Mononuclear cell (primary cell): ENCODE measurements at regions not wholly inside any gene's neighbourhood (a gene's known extent, or its start where the extent isn't known, plus 50 kb on each side); places are given as distances from the start of the nearest gene placed in this dataset.
"Not testable (repeated sequence)": the region's sequence is repeated elsewhere in the genome, so short reads cannot be mapped to it uniquely, and the experiment has no call there.

Experiments
- H3K27me3 ChIP-seq: 2 replicates; pipeline ENCODE4 v1.6.0; 2011; ENCODE audit warnings: low read length, control low read depth; ENCODE audit not compliant: insufficient read depth
- H3K4me1 ChIP-seq: 2 replicates; pipeline ENCODE4 v1.5.1; 2011; ENCODE audit warnings: mild to moderate bottlenecking, low read length, control low read depth; ENCODE audit not compliant: insufficient read depth
- H3K4me3 ChIP-seq: 2 replicates; pipeline ENCODE4 v1.5.1; 2011; ENCODE audit warnings: mild to moderate bottlenecking, low read length, moderate library complexity
- H3K9me3 ChIP-seq: 2 replicates; pipeline ENCODE4 v1.5.1; 2011; ENCODE audit warnings: low read depth, mild to moderate bottlenecking, control low read depth, low read length

DNA sequence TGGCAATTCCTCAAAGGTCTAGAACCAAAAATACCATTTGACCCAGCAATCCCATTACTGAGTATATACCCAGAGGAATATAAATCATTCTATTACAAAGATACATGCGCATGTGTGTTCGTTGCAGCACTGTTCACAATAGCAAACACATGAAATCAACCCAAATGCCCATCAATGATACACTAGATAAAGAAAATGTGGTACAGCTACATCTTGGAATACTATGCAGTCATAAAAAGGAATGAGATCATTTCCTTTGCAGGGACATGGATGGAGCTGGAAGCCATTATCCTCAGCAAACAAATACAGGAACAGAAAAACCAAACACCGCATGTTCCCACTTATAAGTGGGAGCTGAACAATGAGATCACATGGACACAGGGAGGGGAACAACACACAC is 95.9 kb upstream of the LYPLAL1 start:
- H3K4me1 ChIP-seq, H3K4me3 ChIP-seq, H3K9me3 ChIP-seq, H3K27me3 ChIP-seq: not testable (repeated sequence)

DNA sequence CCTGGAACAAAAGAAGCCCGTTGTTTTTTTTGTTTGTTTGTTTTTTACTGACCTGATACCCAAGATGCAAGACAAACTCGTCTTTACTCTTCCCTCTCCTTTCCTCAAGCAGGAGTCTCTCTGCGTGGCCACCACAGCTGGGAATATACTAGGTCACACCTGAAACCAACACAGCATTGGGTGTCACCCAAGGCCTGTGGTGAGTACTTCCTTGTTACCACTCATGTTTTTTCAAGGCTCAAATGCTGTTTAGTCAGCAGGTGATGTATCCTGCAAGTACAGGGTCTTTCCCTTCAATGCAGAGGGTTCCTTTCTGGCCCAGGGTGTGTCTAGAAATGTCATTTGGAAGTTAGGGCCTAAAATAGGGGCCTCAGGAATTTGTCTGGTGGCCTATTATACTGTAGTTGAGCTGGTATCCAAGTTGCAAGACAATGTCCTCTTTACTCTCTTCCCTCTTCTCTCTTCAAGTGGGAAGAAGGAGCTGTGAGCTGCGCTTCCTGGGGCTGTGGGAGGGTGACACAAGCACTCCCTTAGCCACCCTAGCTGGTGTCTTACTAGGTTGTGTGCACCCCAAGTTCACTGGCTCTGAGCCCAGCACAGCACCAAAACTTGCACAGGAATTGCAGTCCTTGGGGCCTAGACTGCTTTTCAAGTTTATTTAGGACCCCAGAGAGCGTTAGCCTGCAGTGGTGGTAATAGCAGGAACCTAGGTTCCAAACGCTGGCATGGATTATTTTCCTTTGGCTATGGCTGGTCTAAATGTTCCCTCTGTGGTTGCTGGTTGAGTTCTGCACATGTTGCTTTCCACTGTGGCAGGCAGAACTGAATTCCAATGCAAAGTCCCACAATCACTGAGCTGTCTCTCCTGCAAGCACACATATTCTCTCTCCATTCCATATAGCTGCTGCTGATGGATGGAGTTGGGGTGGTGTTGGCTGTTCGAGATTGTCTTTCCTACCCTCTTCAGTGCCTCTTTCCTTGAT is 91.4 kb upstream of the LYPLAL1 start:
- no peak overlapping the region for H3K4me3 ChIP-seq
- no peaks in the 10 kb centered on the region for H3K27me3 ChIP-seq
- H3K4me1 ChIP-seq, result peaks cover 18% of the 10 kb centered on the region
- H3K9me3 ChIP-seq, result no peaks in the 10 kb centered on the region

DNA sequence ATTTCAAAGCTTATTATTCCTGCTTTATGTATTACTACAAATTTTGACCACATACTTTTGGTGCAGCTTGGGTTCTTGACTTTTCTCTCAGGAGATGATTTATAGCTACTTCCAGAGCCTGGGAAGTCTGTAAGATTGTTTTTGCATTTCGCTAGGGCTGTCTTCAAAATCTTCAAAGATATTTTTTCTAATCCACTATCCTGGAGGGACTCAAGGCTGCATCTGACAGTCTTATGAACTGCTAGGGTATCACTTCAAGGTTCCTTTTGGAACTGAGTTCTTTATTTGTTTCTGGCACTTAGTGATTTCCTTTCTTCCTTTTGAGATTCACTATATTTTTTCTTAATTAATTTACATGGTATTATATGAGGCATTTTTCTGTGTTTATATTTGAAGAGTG is 90.0 kb upstream of the LYPLAL1 start:
- Histone ChIP-seq H3K4me3 (no peak overlapping the region), H3K9me3 (no peaks in the 10 kb centered on the region), H3K27me3 (no peaks in the 10 kb centered on the region), H3K4me1 (peaks cover 29% of the 10 kb centered on the region)

DNA sequence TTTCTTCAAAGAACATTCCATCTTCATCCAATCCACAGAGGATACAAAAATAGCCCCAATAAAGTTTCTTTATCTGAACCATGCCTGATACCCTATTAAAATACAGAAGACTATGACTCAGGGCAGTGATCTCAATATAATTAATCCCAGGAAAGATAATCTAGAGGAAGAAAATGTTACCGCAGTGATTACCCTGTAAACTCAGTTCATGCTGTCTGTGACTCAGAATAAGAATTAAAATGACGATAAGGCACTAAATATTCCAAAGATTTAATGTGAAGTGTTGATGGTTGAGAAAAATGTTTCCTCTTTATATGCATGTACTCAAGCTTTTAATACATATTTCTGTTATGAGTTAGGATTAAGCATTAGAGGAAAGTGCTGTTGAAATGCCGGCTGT is 88.6 kb upstream of the LYPLAL1 start:
- Histone ChIP-seq H3K4me1 (peaks cover 42% of the 10 kb centered on the region), H3K9me3 (no peaks in the 10 kb centered on the region), H3K27me3 (no peaks in the 10 kb centered on the region), H3K4me3 (no peak overlapping the region)

DNA sequence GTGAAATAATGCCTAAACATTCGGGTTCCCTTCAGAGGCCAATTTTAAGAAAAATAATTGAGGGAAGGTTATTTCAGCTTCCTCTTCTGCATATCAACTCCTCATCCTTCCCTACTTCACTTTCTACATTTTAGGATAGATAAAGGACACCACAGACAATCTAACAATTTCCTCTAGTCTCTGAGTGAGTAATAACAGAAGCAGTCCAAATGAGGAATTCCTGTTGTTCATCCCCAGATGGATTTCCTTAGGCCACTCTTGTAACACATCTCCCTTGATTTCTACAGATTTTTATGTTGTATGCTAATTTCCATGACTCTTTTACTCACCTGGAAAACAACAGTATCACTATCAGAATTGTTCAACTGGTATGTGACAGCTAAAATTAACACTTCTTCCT is 87.7 kb upstream of the LYPLAL1 start:
- H3K9me3 ChIP-seq, result no peaks in the 10 kb centered on the region
- peaks cover 44% of the 10 kb centered on the region for H3K4me1 ChIP-seq

DNA sequence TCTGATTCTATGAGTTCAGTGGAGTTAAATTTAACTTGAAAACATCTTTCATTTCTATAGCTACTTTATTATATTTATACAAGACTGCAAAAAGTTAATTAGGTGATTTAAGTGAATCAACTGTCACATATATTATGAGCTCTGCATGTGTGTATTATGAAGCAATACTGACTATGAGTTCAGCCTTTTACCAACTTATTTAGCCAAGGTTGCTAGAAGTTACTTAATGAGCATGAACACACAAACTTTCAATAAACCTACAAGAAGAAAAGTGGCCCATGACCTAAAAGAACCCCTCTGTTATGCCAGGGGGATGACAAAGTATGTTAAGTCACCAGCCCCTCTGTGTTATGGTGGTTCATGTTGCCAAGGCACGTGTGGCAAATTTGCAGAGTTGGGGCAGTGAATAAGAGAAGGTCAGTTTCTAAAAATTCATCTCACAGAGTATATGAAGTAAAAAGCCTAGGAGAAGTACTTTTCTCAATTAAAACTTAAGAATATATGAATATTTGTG is 86.7 kb upstream of the LYPLAL1 start:
- Histone ChIP-seq H3K9me3 (no peaks in the 10 kb centered on the region), H3K27me3 (no peaks in the 10 kb centered on the region), H3K4me1 (peaks cover 43% of the 10 kb centered on the region), H3K4me3 (no peak overlapping the region)

More for the DNA sequence above, 87.7 kb upstream of the LYPLAL1 start:
- no peak overlapping the region for H3K4me3 ChIP-seq
- no peaks in the 10 kb centered on the region for H3K27me3 ChIP-seq

DNA sequence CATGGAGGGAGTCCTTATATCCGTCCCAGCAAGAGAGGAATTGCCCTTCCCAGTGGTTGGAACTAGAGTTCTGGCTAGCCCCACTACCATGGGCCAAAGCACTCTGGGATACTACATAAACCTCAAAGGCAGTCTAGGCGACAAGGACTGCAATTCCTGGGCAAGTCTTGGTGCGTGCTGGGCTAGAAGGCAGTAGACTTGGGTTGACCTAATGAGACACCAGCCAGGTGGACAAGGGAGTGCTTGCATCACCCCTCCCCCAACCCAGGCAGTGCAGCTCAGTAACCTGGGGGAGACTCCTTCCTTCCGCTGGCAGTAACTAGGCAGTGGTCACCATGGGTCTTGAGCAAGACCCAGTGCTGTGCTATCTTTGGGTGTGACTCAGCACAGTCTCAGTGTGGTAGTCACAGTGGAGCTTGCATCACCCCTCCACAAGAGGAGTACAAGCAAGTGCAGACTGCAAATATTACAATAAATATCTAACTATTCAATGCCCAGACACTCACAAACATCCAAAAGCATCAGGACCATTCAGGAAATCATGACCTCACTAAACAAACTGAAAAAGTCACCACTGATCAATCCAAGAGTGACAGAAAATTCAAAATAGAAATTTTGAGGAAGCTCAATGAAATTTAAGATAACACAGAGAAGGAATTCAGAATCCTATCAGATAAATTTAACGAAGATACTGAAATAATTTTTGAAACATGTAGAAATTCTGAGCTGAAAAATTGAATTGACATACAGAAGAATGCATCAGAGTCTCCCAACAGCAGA is 84.7 kb upstream of the LYPLAL1 start:
- Histone ChIP-seq H3K4me3 (no peak overlapping the region), H3K9me3 (peaks cover 4% of the 10 kb centered on the region), H3K4me1 (peaks cover 38% of the 10 kb centered on the region), H3K27me3 (no peaks in the 10 kb centered on the region)

DNA sequence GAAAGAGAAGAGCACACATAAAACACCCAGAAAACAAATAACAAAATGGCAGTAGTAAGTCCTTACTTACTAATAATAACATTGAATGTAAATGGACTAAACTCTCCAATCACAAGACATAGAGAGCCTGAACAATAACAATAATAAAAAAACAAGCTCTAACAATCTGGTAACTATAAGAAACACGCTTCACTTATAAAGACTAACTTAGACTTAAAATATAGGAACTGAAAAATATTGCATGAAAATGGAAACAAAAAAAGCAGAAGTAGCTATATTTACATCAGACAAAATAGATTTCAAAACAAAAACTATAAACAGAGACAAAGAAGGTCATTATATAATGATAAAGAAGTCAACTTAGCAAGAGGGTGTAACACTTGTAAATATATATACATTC is 83.1 kb upstream of the LYPLAL1 start:
- H3K4me3 ChIP-seq, result no peak overlapping the region
- peaks cover 36% of the 10 kb centered on the region for H3K4me1 ChIP-seq
- H3K27me3 ChIP-seq, result no peaks in the 10 kb centered on the region

DNA sequence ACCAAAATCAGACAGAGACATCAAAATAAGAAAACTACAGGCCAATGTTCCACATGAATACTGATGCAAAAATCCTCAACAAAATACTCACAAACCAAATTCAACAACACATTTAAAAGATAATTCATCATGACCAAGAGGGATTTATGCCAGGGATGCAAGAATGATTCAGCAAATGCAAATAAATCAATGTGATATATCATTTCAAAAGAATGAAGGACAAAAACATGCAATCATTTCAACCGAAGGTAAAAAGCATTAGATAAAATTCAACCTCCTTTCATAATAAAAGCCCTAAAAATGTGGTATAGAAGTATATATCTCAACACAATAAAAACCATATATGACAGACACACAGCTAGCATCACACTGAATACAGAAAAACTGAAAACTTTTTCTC is 81.5 kb upstream of the LYPLAL1 start:
- Histone ChIP-seq H3K27me3 (no peaks in the 10 kb centered on the region), H3K9me3 (peaks cover 4% of the 10 kb centered on the region), H3K4me3 (no peak overlapping the region), H3K4me1 (peaks cover 27% of the 10 kb centered on the region)

More for the DNA sequence above, 83.1 kb upstream of the LYPLAL1 start:
- peaks cover 4% of the 10 kb centered on the region for H3K9me3 ChIP-seq

DNA sequence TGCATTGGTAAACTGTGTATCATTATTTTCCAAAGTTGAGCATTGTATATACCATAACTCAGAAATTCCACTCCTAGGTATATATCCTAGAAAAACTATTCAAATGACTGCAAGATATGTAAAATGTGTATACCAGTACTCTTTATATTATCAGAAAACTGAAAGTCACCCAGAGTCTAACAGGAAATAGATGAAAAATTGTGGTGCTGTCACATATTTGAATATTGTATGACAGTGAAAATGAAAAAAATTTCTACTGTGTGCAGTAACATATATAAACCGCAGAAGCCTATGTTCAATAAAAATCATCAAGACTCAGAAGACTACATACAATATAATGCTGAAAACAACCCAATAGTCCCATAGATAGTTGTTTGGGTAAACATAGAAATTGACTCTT is 74.4 kb upstream of the LYPLAL1 start:
- Histone ChIP-seq H3K27me3 (no peaks in the 10 kb centered on the region), H3K4me1 (no peaks in the 10 kb centered on the region), H3K4me3 (no peak overlapping the region), H3K9me3 (no peaks in the 10 kb centered on the region)

DNA sequence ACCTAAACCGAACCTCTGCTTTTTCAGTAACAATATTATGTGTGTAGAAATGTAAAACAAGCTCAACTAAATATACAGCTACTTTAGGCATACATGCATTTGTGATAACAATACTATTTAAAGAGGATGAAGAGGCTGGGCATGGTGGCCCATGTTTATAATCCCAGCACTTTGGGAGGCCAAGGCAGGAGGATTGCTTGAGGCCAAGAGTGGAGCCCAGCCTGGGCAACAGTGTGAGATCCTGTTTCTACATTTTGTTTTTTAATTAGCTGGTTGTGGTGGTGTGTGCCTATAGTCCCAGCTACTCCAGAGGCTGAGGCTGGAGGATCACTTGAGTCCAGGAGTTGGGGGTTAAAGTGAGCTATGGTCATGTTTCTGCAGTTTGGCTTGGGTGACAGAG is 73.6 kb upstream of the LYPLAL1 start:
- Histone ChIP-seq H3K27me3 (no peaks in the 10 kb centered on the region), H3K9me3 (no peaks in the 10 kb centered on the region), H3K4me3 (no peak overlapping the region), H3K4me1 (no peaks in the 10 kb centered on the region)

DNA sequence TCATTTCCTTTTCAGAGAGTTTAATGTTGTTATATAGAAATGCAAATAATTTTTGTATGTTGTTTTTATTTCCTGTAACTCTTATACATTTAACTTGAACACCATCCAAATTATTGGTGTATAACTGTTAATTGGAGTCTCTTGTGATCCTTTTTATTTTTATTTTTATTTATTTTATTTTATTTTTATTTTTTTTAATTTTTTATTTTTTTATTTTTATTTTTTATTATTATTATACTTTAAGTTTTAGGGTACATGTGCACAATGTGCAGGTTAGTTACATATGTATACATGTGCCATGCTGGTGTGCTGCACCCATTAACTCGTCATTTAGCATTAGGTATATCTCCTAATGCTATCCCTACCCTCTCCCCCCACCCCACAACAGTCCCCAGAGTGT is 71.2 kb upstream of the LYPLAL1 start:
- H3K4me3 ChIP-seq, H3K27me3 ChIP-seq, H3K4me1 ChIP-seq, H3K9me3 ChIP-seq: not testable (repeated sequence)

DNA sequence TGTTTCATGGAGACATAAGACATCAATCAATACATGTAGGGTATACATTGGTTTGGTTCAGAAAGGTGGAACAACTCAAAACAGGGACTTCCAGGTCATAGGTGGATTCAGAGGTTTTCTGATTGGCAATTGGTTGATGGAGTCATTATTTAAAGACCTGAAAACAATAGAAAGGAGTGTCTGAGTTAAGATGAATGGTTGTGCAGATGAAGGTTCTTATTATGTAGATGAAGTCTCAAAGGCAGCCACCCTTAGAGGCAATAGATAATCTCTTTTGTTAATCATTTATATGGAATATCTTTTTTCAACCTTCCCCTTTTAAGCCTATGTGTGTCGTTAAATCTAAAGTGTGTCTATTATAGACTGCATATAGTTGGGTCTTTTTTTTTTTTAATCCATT is 67.8 kb upstream of the LYPLAL1 start:
- Histone ChIP-seq H3K4me3 (no peak overlapping the region), H3K9me3 (no peaks in the 10 kb centered on the region)

DNA sequence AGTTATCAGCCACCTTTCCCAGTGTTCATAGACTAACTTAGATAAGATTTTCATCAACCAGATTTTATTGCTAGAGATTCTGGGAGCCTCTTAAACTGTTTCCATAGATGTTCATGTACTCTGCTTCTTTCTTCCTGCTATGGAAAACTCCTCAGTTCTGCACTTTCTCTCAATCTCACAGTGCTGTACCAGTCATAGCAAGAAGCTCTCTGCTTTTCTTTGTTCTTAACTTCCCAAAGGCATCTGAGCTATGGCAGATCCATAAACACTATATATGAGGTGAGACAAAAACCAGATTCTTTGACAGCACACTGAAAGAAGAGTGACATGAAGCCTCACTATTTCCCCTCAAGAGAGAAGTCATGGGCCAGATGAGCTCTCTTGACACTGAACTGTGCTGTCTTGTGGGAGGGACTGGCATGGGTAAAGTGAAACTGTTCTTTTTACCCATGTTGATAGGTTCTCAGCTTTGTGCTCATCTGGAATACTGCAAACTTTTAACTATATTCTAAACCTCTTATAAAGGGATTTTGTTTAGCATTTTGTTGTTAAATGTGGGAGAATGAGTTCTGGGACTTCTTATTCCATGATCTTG is 64.2 kb upstream of the LYPLAL1 start:
- no peak overlapping the region for H3K4me3 ChIP-seq
- no peaks in the 10 kb centered on the region for H3K4me1 ChIP-seq
- peaks cover 7% of the 10 kb centered on the region for H3K27me3 ChIP-seq
- H3K9me3 ChIP-seq, result peaks cover 10% of the 10 kb centered on the region

More for the DNA sequence above, 67.8 kb upstream of the LYPLAL1 start:
- no peaks in the 10 kb centered on the region for H3K4me1 ChIP-seq
- H3K27me3 ChIP-seq, result peaks cover 7% of the 10 kb centered on the region

DNA sequence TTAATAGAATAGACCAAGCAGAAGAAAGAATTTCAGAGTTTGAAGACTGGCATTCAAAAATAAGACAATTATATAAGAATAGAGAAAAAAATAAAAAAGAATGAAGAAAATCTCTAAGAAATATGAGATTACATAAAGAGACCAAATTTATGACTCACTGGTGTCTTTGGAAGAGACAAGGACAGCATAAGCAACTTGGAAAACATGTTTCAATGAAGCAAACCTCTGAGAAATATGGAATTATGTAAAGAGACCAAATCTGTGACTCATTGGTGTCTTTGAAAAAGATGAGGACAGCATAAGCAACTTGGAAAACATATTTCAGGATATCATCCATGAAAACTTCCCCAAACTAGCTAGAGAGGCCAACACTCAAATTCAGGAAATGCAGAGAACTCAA is 60.4 kb upstream of the LYPLAL1 start:
- Histone ChIP-seq H3K4me1 (no peaks in the 10 kb centered on the region), H3K9me3 (peaks cover 10% of the 10 kb centered on the region), H3K27me3 (peaks cover 2% of the 10 kb centered on the region), H3K4me3 (no peak overlapping the region)
